GM12892 (cell line): ENCODE measurements at regions not wholly inside any gene's neighbourhood (a gene's known extent, or its start where the extent isn't known, plus 50 kb on each side); places are given as distances from the start of the nearest gene placed in this dataset.

Experiments
- POLR2A ChIP-seq: IDR thresholded peaks from 2 replicates; pipeline ENCODE4 v1.6.1; 2011; ENCODE audit warnings: low read depth, low read length, control low read depth
- POLR2AphosphoS5 ChIP-seq: IDR thresholded peaks from 2 replicates; pipeline ENCODE4 v1.6.1; 2011; ENCODE audit warnings: low read depth, low read length, control low read depth

DNA sequence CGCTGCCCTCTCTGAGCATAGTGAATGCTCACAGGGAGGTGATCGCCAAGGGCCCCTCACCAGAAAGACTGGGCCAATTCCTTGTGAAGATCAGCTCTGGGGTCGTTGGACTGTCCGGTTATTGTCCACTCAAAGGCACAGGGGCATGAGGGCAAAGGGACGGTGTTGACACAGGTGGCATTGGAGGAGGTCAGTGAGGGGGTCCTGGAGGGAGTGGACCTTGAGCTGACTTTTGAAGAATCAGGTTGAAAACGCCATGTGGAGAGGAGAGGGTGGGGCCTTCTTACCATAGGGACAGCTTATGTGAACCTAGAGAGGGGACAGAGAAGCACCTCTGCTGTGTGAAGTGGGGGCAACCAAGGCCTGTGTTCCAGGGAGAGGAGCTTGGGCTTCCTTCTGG lies 131.5 kb downstream of the TFCP2L1 start:
- TF ChIP-seq POLR2A (no peak), POLR2AphosphoS5 (no peak)
